HG02610 (cell line): ENCODE measurements at regions not wholly inside any gene's neighbourhood (a gene's known extent, or its start where the extent isn't known, plus 50 kb on each side); places are given as distances from the start of the nearest gene placed in this dataset.
"Not testable (repeated sequence)": the region's sequence is repeated elsewhere in the genome, so short reads cannot be mapped to it uniquely, and the experiment has no call there.

ENCODE experiments used
- ATAC-seq: cut with Tn5 transposase; IDR thresholded peaks from one replicate; pipeline ENCODE4 v1.9.1; 2021; ENCODE audit warnings: mild to moderate bottlenecking, moderate library complexity; ENCODE audit not compliant: unreplicated experiment

DNA sequence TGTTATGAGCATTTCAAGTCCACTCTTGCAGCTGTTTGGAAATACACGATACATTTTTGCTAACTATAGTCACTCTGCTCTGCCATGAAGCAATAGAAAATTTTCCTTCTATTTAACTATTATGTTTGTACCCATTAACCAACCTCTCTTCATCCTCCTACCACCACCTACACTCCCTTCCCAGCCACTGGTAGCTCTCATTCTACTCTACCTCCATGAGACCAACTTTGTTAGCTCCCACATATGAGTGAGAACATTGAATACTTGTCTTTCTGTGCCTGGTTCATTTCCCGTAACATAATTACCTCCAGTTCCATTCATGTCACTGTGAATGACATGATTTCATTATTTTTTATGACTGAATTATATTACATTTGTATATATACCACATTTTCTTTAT, 505.9 kb upstream of the CCNG1 start:
- ATAC-seq = no peak

DNA sequence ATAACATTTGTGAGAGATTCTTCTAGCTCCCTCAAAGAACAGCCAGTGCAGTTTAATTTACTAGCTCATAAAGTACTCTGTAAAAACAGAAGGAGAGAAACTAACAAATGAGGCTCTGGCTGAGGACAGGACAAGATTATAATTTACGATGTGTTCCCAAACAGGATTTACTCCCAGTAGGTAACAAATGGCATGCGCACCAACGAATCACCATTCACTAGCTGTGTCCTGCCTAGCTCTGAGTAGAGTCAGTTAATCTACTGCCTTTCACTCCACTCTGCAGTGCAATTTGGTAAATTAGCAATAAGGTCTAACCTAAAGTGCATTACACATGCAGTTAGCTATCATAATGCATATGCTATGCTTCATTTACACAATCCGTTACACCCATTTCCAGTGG, 497.4 kb upstream of the CCNG1 start:
- ATAC-seq = no peak

DNA sequence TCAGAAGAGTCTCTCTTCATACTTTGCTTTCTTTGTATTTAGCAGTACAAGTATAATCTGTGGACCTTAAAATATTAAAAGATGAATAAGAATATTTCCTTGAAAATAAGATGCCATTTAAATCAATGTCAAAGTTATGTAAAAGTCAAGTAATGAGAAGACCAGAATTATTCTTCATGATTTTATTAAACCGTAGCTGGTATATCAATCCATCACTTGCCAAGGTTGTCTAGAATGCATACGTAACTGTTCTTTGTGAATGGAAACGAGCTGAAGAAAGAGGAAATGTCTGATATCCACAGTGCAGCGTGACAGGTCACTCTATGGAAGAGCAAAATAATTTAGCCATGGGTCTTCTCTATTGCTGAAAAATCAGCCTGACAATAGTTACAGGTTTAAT, 488.7 kb upstream of the CCNG1 start:
- no peak for ATAC-seq

DNA sequence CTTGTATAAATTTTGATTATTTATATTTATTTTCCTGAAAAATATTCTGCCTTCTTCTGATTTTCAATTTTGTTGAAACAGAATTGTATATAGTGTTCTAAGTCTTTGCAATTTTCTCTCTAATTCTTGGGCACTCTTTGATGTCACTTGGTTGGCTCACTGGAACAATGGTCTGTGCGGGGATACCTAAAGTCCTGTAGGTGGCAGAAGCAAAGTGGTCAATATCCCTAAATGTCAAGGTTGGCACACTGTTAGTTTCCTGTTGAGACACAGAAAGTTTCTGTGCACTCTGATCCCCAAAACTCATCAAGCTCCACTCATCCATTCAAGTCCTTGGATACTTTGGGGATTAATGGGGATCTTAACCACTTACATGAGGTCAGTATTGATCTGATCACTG, 480.8 kb upstream of the CCNG1 start:
- ATAC-seq = no peak

DNA sequence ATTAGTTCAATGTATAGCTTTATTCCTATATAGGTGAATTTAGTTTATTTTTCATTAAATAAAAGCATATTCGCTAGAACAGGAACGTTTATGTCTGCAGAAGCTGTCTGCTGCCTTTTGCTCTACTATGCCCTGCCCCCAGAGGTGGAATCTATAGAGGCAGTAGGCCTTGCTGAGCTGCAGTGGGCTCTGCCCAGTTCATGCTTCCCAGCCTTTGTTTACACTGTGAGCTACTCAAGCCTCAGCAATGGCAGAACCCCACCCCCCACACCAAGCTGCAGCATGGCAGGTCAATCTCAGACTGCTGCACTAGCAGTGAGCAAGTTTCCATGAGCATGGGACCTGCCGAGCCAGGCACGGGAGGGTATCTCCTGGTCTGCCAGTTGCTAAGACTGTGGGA, 473.3 kb upstream of the CCNG1 start:
- ATAC-seq = not testable (repeated sequence)

DNA sequence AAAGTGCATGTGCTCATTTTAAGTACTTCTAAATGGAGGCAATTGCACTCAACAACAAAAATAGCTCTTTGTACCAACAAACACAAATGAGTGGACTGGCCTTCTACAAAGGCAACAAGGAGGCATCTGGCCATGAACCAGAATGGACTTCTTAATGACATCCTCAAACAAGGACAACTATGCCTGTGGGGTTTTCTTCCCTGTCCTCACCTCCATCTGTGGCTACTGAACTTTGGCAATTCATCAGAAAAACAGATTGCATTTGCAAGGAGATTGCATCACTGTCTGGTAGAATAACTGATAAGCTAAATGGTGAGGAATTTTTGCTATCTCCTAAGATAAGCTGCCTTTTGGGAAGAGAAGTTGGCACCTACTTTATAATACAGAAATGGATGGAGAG, 447.3 kb upstream of the CCNG1 start:
- no peak for ATAC-seq

DNA sequence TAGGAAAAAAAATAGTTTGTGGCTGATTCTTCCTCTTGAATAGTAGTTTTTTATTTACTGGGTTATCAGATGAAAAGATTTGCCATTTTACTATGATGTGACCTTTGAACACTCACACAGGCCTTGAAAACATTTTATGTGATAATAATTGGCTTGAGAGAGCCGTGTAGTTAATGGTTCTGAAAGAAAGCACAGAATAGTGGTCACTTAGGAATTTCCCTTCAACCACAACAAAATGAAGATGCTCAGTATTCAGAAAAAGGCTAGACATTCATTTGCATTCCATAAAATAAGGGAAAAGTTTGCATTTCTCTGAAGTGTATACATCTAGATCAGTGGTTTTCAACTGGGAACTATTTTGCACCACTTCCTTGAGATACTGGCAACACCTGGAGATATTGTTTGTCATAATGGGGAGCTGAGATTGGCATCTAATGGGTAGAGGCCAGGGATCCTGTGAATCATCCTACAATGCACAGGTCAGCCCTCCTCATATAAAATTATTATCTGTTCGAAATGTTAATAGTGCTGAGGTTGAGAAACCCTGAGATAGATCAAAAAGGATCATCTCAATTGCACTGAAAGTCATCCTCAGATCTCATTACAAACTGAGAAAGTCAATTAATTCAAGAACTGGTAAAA, 446.4 kb upstream of the CCNG1 start:
- ATAC-seq = peak; percentile 90

DNA sequence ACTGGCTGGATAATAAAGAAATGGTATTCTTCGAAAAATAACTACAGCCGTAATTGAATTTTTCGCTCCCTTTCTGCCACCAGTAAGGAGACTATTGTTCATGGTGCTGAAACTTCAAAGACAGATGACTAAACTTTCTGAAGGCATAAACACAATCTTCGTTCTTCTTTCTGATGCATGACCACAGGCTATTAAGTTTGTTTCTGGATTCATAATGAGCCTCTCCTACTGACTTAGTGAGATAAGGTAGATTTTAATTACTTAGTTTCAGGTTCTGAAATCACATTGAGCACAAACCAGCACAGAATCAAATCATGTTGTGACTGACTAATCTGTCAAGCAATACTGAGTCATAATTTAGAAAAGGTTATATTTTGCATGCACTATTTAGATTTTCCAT, 441.8 kb upstream of the CCNG1 start:
- no peak for ATAC-seq

DNA sequence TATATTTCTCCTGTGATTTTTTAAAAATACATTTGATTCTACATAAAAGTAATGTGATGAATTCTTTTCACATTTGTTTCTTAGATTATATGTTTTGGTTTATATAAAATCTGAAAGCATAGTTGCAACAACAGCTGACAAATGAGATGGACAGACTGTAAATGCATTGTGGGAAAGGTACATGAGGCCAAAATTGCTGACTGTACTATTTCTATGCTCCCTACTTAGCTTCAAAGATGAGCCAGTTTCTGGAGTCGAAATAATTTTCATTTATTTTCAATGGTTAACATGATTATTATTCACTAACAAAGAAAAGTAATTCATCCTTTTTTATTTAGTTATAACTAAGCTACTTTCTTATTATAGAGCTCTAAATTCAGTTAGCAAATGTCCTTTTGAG, 441.3 kb upstream of the CCNG1 start:
- no peak for ATAC-seq

DNA sequence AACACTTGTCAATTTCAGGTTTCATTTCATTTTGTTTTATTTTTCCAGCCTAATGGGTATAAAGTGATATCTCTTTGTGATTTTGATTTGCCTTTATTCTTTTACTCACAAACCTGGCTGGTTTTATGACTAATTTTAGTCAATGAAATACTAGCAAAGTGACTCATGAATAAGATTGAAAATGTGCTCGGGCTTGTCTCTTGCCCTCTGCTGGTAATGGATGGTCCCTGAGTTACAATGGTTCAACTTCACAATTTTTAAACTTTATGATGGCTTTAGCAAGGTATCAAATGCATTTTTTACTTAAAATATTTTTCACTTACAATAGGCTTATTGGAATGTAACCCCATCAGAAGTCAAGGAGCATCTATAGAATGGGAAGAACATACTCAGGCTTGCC, 431.4 kb upstream of the CCNG1 start:
- ATAC-seq = peak; percentile 54

DNA sequence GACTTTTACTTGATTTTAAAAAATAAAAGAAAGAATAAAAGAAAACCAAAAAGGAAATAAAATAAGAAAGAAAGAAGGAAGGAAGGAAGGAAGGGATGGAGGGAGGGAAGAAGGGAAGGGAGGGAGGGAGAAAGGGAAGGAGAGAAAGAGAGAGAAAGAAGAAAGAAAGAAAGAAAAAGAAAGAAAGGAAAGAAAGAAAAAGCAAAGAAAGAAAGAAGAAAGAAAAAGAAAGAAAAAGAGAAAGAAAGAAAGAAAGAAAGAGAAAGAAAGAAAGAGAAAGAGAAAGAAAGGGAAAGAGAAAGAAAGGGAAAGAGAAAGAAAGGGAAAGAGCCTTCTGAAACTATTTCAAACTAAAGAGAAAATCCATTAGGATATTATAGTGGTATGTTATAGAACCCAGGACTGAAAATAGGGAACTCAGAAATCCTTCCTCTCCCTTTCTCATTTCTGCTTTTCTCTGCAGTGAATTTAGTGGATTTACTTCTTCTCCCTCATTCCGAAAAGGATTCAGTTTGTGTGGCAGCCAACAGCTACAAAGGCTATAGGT, 414.7 kb upstream of the CCNG1 start:
- ATAC-seq = no peak

DNA sequence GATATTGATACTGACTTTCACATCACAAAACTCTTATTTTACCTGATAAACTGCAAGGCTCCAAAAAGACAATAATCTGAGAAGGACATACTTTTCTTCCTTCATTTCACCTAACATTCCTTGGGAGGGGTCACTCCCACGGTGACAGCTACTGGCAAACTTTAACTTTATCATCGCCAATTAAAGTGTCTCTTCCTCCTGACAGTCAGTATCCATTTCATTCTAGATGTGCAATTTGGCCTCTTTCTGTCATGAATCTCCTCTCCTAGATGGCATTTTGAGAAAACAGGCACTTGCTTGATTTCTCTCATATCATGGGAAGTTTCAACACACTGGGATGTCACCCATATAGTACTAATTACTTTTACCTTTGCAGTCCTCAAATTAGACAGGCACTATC, 413.5 kb upstream of the CCNG1 start:
- no peak for ATAC-seq

DNA sequence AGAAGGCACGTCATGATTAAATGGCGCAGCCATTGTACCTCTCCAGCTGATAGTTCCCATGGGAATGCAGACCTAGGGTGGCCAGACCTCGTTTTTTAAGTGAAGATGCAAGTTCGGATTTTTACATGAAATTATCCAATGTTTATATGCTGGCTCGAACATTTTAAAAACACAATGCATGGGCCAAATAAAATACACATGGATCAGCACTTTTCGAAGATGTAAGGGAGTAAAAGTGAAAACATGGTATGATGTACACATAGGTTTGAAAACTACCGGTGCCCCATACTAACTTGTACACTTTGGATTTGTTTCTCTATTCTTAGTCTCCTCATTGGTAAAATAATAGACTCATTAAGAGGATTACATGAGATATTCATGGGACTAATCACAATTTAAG, 412.5 kb upstream of the CCNG1 start:
- no peak for ATAC-seq

DNA sequence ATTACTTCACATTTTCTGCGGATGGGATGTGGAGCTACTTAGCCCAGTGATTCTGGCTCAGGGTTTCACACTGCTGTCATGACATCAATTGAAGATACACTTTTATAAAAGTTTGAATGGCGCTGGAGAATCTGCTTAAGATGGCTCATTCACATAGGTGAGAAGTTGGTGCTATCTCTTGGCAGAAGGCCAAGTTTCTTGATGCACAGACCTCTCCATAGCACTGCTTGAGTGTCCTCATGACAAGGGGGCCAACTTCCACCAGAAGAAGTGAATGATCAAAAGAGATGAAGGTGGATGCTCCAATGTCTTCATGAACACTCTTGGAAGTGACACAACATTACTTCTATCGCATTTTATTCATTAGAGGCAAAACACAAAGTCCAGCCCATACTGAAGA, 403.7 kb upstream of the CCNG1 start:
- no peak for ATAC-seq

DNA sequence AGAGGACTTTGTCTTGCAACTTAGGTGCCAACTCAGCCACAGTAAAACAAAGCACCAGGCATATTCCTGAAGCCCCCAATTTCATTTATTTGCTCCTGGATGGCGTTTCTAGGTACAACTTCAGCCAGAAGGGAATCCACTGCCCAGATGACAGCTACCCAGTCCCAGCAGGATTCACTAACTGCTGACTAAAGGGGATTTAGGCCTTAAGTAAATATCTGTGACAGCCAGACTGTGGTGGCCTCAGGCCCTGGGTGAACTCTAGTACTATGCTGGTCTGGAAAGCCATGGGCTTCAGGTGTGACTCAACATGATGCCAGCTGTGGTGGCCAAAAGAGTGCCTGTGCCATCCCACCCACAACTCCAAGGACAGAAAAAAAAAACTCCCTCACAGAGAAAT, 396.1 kb upstream of the CCNG1 start:
- ATAC-seq = no peak

DNA sequence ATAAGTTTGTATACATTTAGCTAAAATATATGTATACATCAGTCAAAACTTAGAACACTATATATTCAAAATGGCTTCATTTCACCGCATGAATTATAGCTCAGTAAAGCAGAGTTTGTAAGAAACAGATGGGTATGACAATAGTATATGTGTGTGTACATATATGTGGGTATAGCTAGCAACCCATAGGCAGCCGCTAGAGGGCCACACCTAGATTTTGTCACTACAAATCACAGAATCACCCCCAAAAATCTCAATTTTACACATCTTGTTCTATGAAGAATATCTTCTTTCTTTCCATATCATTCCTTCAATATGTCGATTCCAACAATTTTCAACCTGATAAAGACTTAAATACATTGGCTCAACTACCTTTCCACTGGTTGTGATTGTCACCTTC, 357.8 kb upstream of the CCNG1 start:
- no peak for ATAC-seq

DNA sequence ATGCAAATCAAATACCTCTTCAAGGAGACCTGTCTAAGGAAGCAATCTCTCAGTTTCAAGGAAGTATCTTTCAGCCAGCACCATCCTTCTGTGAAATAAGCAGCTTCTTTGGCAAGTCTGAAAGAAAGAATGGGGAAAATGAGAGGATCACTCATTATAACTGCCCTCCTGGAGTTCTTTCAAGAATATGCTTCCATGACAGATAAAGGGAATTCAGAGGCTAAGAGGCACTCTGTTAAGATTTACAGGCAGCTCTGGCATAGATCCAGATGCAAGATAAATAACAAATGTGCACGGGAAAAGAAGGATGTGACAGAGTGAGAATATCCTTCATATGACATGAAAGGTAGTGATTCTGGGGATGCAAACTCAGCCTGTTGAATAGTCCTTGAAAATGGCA, 348.2 kb upstream of the CCNG1 start:
- no peak for ATAC-seq

DNA sequence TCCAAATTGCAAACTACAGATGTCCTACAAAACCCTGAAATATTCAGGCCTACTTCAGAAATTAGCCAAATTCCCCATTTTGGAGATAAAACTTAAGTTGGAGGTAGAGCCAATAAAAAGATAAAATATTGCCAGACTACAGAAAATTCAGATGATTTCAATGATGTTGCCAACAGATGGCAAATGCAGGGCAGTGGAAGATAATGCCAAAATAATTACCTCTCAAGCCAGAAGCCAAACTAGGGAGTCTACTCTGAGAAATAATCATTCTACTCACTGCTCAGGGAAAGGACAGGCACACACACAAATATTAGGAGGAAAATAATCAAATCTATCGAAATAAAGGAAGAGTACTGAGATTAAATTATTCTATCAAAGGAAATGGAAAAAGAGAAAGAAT, 347.5 kb upstream of the CCNG1 start:
- no peak for ATAC-seq

DNA sequence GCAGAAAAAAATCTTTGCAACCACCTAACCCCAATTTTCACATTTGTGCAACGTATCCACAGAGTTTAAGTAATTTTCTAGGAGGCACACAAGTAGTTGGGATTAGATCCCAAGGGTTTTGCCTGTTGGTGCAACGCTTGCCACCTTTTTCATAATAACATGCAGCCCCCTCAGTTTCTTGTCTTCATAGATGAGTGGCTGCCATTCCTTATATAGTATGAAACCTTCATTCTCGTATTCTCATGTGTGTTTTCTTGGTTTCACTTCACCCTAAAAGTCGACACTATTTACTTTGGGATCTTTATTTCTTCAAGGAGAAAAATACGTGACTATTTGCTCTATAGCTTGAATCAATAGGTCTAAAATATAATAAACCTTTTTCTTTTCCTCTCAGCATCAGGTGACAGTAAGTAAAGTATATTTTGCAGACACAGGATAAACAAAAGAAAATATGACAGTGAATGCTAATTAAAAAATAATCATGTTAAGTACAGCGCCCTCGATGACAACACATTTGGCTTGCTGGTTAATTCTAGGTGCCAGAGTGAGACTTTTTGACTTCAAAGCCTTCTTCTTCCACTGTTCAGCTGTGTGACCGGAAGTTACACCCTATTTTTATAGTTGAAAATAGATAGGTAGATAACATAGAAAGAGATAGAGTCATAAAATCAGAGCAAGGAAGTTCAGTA, 342.8 kb upstream of the CCNG1 start:
- peak; percentile 82 for ATAC-seq

DNA sequence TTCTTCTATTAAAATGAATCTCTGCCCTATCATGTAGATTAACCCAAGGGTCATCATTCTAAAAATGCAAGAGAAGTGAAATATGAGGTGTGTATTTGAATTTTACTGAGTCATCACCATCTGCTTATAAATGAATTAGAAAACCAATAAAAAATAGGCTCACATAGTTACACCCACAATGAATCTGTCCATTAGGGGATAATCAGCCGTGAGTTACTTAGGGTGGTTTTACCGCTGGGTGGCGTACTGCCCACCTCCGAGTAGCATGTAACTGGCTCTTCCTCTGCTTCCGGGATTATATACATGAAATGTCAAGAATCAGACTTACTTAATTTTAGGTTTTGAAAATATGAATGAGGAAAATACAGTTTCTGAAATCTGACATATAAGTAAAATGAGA, 332.9 kb upstream of the CCNG1 start:
- ATAC-seq = no peak

DNA sequence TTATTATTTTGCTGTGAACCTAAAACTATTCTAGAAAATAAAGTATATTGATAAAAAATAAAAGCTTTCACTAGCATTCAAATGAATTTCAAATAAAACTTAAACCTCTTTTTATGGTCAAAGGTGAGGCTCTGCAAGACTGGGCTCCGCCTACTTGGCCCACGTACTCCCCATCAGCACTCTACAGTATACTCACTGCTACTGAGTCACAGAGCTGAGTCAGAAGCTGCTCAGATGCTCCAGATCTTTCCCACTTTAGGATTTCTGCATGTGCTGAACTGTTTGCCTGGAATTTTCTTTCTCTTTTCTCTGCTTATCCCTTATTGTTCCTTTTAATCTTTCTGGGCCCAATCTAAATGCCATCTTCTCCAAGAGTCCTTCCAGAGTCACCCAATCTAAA, 331.9 kb upstream of the CCNG1 start:
- no peak for ATAC-seq

DNA sequence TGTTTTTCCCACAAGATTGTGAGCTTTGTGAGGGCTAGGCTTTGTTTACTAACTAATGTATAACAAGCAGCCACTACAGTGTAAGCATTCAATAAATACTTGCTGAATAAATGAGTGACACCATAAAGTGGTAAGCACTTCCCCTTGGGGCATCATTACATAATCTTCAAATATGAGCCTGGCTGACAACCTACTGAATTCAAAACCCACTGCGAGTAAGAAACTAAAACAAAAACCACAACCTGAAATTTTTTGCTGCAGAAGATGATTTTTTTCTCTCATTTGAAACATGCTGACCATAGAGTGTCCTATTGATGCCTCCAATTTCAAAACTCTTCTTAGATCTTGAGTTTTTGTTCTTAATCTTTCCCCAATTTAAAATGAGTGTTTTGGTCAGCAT, 331.3 kb upstream of the CCNG1 start:
- ATAC-seq = peak; percentile 52

DNA sequence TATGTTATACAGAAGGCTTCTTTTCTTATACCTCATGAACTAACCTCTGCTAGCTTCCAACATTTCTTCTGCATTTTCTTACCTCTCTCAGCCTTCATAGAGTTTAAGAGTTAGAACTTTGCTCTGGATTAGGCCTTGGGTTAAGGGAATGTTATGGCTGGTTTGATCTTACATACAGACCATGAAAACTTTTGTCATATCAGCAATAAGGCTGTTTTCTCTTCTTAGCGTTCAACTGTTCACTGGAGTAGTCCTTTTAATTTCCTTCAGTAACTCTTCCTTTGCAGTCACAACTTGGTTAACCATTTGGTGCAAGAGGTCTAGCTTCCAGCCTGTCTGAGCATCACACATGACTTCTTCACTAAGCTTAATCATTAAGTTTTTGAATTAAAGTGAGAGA, 329.0 kb upstream of the CCNG1 start:
- no peak for ATAC-seq
